RKO (cell line): ENCODE measurements at regions not wholly inside any gene's neighbourhood (a gene's known extent, or its start where the extent isn't known, plus 50 kb on each side); places are given as distances from the start of the nearest gene placed in this dataset.
"Not testable (repeated sequence)": the region's sequence is repeated elsewhere in the genome, so short reads cannot be mapped to it uniquely, and the experiment has no call there.

Experiments
- DNase-seq: peaks from one replicate; pipeline ENCODE4 v3.0.0-alpha.2; 2016; ENCODE audit warnings: low spot score

- peak; percentile 46 for DNase-seq
These were observed 299.8 kb upstream of the EPHA3 start for GRCh38 chr3:88807491-88808105.

DNA sequence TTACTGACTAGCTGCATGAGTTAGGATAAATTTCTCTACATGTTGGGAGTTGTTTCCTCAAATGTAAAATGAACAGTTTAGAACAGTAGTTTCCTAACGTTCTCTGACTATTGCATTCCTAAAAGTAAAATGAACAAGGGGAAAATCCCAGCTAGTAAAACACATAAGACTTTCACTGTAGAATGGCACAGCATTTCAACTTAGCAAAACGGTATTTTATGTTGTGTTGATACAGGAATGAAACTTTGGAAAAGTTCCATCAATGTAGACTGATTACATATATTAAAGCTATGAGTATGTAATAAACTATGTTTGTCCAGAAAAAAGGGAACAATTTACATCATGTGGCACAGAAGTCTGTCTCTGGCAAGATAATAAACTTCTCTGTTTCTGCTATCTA, 297.4 kb upstream of the EPHA3 start:
- no peak for DNase-seq

- DNase-seq: peak; percentile 17
These were observed 297.0 kb upstream of the EPHA3 start for GRCh38 chr3:88810455-88810854.

GRCh38 chr3:88811096-88811495, 296.3 kb upstream of the EPHA3 start:
- DNase-seq: no peak

DNA sequence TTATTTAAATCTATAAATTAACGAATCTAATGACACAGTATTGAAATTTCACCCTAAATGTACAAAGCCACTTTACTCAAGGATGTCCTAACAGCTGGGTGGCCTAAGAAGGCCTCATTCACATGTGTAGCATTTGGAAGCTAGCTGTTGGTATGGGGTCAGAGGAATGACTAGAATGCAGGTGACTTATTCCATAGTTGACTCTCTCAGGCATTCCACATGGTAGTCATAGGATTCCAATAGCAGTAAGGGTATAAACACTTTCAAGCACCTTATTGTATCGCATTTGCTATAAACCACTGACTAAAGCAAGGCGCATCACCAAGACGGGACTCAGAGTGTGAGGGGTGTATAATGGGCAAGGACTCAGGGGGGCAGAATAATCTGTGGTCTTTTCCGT, 294.8 kb upstream of the EPHA3 start:
- no peak for DNase-seq

DNA sequence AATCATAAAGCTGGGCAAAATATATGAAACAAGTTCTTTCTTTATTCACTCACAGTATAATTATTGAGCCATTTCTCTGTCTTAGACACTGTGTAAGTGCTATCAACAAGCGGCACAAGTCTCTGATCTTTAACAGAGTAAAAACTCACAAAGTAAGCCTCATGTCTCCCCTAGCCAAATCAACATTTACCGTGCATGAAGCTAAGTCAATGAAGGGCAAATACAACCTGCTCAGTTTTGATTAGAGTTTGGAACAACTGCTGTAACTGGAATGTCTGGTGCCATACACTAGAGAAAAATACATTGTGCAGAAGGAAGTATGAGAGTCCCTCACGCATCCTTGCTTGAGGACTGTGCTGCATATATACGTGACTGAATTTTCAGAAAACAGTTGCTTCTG, 291.0 kb upstream of the EPHA3 start:
- no peak for DNase-seq

DNA sequence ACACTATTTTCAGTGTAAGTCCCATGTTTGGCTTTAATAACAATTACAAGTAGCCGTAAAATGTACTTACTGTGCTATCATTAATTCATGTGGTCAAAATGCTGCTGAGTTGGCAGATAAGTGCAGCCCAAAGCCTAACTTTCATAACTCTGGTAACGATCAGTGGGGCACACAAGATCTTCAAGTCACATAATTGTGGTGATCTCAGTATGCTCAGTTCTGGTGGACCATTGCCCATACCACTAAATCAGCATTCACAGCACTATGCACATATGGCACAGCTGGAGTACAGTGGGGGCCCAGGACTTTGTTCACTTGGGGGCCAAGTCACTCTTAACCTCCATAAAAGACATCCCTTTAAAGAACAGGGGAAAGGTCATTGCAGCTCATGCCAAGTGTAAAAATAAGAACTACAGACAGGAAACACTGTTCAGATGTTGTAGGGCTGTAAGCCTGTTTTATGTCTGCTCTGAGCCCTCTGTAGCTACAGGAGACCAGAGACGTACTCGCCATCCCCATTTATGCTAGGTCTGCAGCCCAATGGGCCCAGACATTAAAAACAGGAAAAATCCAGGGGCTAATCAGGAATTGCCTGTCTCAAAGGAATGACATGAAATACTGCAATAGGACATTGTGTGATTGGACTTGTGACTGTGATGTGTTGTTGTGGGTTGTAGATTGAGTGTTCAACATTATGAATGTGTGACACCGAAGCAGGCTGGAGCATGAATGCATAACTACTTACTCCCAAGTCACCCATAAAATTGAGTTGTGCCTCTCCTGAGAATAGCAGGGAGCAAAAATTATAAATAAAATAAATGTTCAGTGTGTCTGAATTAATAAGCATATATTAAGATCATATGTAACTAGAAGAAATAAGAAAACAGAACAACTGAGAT, 282.5 kb upstream of the EPHA3 start:
- no peak for DNase-seq

DNA sequence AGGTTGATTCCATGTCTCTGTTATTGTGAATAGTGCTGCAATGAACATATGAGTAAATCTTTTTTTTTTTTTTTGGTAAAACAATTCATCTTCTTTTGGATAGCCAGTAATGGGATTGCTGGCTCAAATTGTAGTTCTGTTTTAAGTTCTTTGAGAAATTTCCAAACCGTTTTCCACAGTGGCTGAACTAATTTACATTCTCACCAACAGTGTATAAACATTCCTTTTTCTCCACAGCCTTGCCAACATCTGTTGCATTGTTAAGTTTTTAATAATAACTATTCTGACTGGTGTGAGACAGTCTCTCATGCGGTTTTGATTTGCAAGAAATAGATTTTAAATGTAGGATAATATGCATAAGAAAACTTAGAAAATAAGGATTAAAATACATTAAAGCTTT, 279.0 kb upstream of the EPHA3 start:
- no peak for DNase-seq

GRCh38 chr3:88852606-88853005, 254.8 kb upstream of the EPHA3 start:
- DNase-seq: no peak

GRCh38 chr3:88863196-88863595, 244.2 kb upstream of the EPHA3 start:
- DNase-seq: no peak

GRCh38 chr3:88876724-88877123, 230.7 kb upstream of the EPHA3 start:
- DNase-seq: no peak

DNA sequence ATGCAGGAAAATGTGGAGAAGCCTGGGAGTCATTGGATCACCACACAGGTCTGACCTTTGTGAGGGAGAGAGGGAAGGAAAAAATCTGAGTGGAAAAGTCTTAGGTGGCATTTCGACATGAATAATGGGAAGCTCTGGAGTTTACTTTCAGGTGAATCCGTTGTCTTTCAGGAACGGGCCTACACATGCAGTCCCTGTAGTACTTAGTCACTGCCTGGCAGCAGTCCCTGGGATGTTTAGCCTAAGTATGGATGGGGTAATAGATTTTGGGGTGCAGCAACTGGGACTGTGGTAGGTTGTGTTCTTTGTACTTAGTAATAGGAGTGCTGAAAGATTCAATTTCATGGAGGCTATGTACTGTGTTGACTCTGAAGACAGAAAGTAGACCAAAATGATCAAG, 227.5 kb upstream of the EPHA3 start:
- no peak for DNase-seq

GRCh38 chr3:88882121-88882520, 225.3 kb upstream of the EPHA3 start:
- no peak for DNase-seq

DNA sequence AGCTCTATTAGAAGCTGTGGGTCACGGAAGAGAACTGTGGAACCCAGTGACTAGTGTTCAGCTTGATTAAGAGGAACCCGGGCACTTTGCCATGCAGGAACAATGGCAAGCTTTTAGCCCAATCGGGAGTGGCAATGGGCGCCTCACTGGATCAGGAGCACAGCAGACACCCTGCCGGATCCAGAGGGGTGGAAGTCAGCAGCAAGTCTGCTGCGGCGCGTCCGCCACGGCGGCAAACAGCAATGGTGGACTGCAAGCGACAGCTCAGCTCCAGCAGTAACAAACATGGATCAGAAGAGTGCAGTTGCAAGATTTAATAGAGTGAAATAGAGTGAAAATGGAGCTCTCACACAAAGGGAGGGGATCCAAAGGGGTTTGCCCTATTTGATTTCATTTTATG, 220.8 kb upstream of the EPHA3 start:
- not testable (repeated sequence) for DNase-seq

DNA sequence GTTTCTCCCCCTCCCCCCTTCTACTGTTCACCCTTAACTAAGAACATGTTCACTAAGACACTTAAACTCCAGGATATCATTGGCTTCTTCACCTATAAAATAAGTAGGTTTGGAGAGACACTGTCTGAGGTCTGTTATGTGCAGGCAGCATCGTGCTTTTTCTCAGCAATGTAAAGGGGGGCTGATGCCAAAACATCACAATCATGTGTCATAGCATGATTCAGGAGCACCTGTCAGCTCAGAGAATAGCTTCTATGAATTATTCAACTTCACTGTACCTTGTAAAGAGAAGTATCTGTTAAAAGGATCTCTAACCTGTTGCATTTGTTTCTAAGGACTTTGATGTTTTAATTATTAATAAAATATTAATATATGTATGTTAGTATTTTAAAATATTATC, 211.4 kb upstream of the EPHA3 start:
- peak; percentile 63 for DNase-seq

DNA sequence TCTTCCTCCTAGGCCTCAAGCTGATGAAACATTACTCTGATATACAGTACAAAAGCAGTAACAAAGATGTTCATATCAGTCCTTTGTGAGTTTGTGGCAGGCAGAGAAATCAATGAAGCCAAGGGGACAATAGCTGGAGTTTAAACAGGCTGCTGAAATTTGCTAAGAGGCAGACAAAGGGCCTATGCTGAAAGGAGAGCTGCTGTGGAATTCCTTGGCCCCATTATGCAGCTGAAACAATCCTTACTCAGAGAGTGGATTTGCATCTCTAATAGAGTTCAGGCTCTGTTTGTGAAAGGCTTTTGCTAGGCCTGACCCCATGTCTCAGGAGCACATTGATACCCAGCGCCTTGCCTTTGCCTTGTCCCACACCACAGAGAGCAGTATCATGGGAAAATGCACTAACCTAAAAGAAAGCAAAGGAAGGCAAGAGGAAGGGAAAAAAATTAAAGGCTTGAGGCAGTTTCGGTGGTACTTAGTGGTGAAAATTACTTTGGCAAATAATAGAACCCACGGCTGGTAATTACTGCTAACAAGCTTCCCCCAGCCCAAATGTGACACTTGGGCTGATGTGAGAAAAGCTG, 195.0 kb upstream of the EPHA3 start:
- no peak for DNase-seq

DNA sequence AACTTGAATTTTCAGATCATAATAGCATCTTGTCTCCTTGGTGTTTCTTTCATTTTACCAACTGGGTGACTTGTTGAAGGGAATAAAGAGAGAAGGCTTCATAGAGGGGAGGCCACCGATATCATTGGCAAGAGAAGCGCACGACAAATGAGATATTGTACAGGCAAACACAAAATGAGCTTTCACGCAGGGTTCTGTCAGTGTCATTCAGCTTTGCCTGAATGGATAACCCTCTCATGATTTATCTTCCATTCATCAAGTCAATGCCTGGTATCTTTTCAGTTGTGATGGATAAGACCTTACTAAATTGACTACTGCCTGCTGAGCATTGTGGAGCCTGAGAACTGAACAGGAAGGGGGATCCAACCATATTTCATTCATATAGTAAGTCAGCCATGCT, 188.6 kb upstream of the EPHA3 start:
- DNase-seq: no peak

DNA sequence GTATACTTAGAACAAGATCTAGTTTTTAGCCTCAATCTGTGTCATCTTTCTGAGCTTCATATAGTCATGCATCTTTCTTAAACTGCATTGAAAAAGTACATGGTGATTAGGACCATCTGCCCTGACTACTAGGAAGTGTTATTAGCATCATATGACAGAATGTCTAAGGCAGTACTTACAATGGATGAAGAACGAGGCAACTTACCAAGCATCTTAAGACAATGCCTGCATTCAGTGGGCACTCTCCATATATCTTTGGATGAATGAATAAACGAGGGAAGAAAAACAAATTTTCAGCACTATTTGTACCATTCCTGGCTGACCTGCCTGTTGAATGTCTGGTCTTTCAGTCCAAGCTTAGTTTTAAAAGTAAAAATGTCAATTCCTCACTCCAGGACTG, 185.4 kb upstream of the EPHA3 start:
- DNase-seq: no peak

DNA sequence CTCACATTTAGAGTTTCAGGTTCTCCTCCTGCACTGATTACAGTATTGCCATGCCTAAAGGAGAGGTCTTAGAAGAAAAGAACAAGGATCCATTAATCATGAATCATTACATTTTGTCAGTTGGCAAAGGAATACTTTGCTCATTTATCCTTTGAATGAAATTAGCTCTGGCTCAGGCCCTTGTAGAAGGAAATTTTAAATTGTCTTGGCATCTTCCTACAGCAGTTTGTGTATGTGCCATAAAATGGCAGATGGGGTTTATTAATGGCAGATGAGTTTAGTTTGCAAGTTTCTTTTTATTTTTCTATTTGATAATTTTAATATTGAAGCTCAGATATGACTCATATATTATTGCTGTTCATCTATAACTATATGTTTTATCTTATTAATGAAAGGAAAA, 181.2 kb upstream of the EPHA3 start:
- DNase-seq: no peak

GRCh38 chr3:88930611-88931010, 176.8 kb upstream of the EPHA3 start:
- DNase-seq: no peak

DNA sequence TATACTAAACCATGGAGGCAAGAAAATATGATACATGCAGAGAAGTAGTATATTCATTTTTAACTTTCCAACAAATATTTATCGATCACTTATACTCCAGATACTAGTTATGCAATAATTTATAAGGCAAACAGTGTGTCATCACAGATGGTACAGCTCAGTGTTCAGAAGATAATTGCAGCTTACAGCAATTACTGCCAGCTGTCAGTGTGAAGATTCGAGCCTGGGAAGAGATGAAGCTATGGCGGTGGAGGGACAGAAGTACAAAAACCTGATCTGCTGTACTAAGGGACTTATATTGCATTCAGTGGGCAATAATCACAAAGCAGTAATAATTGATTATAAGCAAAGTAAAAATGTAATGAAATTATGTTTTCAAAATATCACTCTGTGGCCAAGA, 170.6 kb upstream of the EPHA3 start:
- DNase-seq: no peak

GRCh38 chr3:88940296-88940695, 167.1 kb upstream of the EPHA3 start:
- no peak for DNase-seq

- DNase-seq: no peak
These were observed 160.4 kb upstream of the EPHA3 start for GRCh38 chr3:88947013-88947412.
